GM19372 (cell line): ENCODE measurements at regions not wholly inside any gene's neighbourhood (a gene's known extent, or its start where the extent isn't known, plus 50 kb on each side); places are given as distances from the start of the nearest gene placed in this dataset.
"Not testable (repeated sequence)": the region's sequence is repeated elsewhere in the genome, so short reads cannot be mapped to it uniquely, and the experiment has no call there.

ENCODE experiments used
- ATAC-seq: cut with Tn5 transposase; IDR thresholded peaks from one replicate; pipeline ENCODE4 v1.9.1; 2021; ENCODE audit warnings: mild to moderate bottlenecking, low read depth, moderate library complexity; ENCODE audit not compliant: unreplicated experiment

- ATAC-seq, result no peak
Measured at GRCh38 chr9:6160579-6160978, 55.0 kb upstream of the IL33 start.

DNA sequence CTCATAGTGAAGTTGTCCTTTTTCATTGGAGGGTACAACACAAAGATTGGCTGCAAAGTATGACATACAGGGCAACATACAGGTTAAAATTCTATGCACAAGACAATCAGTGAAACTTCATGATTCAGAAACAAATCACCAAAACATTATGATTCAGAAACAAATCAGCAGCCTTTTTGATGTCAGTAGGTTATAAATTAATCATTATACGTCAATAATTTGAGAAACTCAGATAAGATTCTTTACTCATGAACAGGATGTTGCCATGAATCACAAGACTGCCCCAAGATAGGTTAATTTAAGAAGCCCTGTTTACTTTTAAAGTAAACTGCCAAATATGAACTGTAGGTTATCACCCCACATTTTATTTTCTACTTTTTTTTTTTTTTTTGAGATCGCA, 62.2 kb upstream of the IL33 start:
- no peak for ATAC-seq

GRCh38 chr9:6152788-6153187, 62.8 kb upstream of the IL33 start:
- no peak for ATAC-seq

GRCh38 chr9:6150483-6150882, 65.1 kb upstream of the IL33 start:
- no peak for ATAC-seq

- no peak for ATAC-seq
Measured at GRCh38 chr9:6149315-6149714, 66.3 kb upstream of the IL33 start.

DNA sequence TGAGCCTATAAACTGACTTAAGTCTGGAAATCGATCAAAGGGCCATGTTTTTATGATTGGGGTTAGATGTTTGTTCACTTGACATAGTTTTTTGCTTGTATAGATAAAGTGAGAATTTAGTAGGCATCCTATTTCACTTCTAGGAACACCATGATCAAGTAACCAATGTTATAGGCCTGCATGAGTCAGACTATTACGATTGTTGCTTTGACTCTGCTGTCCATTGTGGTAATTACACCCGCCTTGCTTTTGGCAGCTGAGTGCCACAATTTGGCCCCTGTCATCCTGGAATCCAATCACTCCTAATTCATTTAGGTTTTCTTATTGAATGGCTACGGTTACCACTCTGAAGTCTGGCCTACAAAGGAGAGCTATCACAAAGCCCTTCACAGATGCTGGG, 67.8 kb upstream of the IL33 start:
- ATAC-seq, result no peak

- ATAC-seq, result no peak
Measured at GRCh38 chr9:6144947-6145346, 70.7 kb upstream of the IL33 start.

DNA sequence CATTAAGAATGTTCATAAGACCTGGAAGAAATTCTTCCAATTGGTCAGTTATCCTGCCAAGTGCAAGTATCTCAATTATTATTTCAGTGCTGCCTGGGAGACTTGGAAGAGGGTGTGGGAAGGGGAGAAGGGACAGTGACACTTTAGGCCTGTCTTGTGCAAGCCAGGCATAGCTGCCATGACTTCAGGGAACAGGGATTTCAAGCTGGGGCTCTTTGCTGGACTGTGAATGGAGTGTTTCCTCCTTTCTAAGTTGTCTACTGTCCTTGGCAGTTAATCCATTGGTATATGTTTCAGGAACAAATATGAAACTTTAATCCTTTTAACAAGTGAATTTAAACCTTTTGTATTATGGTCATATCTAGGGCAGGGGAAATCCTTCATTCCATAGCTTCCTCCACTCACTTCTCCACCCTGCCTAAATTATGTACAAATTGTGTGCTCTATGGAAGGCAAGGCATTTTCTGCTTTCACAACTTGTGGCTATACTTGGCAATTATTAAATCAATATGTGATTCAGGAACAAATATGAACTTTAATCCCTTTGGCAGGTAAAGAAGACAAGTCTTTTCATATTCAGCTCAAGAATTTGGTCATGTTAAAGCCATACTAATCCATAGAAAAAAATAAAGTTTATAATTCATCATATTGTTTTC, 72.7 kb upstream of the IL33 start:
- no peak for ATAC-seq

DNA sequence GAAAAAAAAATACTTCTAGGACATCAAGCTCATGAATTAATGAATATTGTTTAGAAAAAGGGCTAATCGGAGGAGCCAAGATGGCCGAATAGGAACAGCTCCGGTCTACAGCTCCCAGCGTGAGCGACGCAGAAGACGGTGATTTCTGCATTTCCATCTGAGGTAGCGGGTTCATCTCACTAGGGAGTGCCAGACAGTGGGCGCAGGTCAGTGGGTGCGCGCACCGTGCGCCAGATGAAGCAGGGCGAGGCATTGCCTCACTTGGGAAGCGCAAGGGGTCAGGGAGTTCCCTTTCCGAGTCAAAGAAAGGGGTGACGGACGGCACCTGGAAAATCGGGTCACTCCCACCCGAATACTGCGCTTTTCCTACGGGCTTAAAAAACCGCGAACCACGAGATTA, 79.8 kb upstream of the IL33 start:
- not testable (repeated sequence) for ATAC-seq

DNA sequence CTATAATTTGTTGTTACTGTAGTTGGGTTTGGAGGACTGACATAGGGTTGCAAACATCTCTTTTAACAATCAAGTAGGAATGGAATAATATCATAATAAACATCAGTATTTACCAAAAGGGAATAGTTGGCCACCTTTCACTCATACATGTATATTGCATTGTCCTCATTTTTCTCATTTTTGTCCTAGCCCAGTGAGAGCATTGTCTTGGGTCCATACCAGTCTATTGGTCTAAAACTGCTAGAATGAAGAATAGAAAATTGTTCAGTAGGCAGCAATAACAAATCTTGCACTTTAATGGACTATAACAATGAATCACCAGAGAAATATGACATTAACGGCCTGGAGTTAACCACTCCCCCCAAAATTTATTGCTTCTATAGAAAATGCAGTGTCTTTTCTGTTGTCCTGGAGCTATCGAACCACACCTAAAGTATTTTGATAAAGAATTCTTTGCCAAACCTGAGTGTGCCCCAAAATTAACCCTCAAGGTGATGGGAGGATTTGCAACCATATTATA, 80.9 kb upstream of the IL33 start:
- no peak for ATAC-seq

GRCh38 chr9:6133346-6134063, 82.1 kb upstream of the IL33 start:
- no peak for ATAC-seq

DNA sequence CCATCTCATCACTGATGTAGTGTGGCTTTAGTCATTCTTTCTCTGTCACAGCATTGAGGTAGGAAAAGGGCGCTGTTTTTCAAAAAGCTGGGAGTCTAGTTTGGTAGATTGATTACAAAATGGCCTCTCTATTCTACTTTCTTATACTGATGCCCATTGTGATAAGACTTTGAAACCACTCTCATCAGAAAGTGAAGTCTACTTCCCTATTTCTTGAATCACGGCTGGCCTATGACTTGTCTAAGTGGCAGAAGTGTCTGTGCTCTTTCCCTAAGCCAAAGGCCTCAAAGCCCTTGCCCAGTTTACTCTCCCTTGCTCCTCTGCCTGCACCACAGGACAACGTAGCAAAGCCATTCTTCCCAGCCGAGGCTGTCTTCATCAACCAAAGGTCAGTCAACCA, 83.0 kb upstream of the IL33 start:
- no peak for ATAC-seq

- ATAC-seq, result no peak
Measured at GRCh38 chr9:6128030-6128429, 87.6 kb upstream of the IL33 start.

DNA sequence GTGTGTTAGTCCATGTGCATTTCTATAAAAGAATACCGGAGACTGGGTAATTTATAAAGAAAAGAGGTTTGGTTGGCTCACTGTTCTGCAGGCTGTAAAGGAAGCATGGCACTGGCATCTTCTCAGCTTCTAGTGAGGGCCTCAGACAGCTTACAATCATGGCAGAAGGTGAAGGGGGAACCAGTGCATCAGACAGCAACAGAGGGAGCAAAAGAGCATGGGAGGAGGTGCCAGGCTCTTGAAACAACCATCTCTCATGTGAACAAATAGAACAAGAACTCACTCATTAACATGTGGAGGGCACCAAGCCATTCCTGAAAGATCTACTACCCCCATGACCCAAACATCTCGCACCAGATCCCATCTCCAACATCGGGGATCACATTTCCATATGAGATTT, 89.2 kb upstream of the IL33 start:
- ATAC-seq, result no peak

DNA sequence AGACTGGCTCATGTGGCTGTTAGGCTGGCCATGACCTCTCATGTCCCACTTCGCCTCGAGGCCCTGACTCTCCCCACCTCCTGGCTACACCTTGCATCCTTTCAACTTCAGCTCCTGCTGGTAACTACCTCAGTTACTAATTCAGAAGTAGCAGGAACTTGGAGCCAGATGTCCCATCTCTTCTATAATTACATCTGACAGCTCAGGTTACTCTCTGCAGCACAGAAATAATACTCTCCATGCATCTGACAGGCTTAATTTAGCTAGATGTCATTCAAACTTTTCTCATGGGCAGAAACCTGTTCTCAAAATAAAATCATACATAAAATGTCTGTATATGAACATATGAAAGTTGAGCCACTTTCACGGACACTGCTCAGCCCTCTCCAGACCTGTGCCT, 92.2 kb upstream of the IL33 start:
- ATAC-seq, result no peak

DNA sequence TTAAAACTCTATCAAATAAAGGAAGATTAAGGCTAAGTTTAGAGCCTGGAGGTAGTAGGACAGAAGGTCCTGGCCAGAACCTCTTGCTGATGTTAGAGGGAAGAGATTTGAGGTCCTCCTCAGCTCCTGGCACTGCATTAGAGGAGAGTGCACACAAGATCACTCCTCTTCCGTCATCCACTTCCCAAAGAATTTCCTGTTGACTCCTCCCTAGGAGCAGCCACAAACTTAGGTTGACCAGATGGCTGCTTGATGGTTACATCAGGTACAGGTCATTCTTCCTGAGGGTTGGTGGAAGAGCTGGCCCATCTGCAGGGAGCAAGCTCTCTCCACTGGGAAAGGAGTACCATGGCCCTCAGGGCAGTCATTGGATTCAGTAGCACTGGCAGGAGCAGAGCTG, 93.9 kb upstream of the IL33 start:
- no peak for ATAC-seq

GRCh38 chr9:6114424-6114823, 99.0 kb upstream of the RANBP6 start:
- ATAC-seq, result no peak

DNA sequence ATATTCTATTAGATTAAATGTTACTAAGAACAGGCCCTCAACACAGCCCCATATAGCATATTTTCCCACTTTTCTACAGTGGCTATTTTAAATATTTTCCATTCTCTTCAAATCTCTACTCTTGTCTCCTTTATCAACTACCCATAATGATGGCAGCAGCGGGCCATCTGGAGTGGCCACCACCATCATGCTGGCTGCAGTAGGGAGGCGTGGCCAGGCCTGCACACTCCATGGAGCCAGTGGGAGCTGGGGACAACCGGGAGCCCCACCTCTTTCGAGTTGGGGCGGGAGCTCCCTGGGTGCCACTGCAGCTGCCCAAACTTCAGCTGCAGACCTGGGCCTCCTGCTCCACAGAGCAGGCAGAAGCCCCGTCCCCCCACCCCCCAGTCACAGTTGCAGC, 98.4 kb upstream of the RANBP6 start:
- ATAC-seq, result no peak

DNA sequence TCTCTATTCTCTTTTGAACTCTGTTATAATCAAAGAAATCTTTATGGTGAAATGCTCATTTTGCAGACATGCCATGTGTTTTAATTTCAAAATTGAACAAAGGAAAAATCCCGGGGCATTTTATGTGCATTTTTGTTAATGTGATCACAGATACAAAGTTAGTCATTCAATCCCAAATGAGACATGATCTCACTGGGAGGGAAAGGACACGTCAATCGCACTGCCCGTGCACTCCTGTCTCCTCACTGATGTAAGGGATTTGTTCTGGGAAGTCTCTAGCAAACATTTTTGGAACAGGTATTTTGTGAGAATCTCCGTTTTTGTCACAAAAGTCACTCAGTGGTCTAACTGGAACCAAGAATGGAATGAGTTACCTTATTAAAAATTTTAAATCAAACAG, 97.9 kb upstream of the RANBP6 start:
- ATAC-seq, result no peak

GRCh38 chr9:6109986-6110385, 94.6 kb upstream of the RANBP6 start:
- no peak for ATAC-seq

DNA sequence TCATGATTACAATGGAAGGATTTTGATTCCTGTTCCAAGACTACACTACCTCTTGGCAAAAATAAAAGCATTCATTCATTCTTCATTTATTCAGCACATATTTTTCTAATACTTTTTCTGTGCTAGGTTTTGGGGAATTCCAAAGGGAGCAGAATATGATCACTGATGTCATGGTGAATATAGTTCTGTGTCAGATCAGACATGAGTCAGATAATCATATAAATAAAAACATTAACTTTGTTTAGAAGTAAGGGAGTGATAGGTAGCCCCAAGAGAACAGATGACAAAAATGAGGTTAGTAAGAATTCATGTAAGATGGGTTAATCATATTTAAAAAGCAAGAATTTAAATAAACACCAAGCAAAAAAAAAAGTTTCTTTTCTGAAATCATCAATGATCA, 94.1 kb upstream of the RANBP6 start:
- ATAC-seq, result no peak

DNA sequence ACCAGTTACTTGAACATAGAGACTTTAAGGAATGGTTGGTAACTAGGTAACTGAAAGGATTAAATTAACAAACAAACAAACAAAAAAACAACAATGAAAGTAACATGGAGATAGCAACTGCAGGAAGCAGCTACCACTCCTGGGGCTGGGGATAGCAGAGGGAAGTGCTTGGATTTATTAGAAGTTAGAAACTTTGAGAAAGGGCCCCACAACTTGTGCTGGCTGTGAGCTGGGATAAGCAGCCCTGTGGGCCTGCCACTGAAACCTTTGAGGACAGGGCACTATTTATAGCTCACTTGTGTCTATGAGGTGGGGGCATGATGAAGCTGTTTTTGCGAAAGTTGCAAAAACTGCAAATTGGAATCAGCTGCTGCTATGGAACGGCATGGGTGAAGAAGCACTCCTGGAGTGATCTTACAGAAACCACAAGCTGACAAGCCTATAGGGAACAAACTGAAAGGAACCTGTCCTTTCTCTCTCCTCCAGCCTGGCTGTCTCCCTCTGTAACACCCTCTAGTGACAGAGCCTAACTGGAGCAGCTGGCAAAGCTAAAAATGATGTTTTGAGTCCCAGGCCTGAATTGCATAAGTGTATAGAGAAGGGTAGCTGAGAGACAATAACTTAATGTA, 91.4 kb upstream of the RANBP6 start:
- ATAC-seq, result no peak
